GM19452 (cell line): ENCODE measurements at regions not wholly inside any gene's neighbourhood (a gene's known extent, or its start where the extent isn't known, plus 50 kb on each side); places are given as distances from the start of the nearest gene placed in this dataset.
"Not testable (repeated sequence)": the region's sequence is repeated elsewhere in the genome, so short reads cannot be mapped to it uniquely, and the experiment has no call there.

Experiments
- ATAC-seq: cut with Tn5 transposase; IDR thresholded peaks from one replicate; pipeline ENCODE4 v1.9.1; 2021; ENCODE audit not compliant: unreplicated experiment

DNA sequence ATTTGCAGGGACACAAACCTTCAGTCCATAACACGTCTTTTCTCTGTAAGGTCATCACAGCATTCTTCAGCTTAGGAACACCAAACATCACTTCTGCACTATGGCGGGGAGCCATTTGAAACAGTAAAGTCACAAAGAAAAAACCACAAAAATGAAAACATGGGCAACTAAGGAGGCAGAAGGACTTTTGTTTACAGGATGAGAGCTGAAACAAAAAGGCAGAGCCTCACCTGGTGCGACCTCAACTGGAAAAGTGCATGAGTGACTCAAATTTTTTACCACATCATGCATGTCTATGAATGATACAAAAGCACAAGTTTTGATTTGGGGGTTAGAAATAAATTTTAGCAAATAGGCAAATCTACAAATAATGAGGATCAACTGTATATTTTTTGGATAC lies 68.2 kb upstream of the TNFAIP3 start:
- ATAC-seq = no peak

DNA sequence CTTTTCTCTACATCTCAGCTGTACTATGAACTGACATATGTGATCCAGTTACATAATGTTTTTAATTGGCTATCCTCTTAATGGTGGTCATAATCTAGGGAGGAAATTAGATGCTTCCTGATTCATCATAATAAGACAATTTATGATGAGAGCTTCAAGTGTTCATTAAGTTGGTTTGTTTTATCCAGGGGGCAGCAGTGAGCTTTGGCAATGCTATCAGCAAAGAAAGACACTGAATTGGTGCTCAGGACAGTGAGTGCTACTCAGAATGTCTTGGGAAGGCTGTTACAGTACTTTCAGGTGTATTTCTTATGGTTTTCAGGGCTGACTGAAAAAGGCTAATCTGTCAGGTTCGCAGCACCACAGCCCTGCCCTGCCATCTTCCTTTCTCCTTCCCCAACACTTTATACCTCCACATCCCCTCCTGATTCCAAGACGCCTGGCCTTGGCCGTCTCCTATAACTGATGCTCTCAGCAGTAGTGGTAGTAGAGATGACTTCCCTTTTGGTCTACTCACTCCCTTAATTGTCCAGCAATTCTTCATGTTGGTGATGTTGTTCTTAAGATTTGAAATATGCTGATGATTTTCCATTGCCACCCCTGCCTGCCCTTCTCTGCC lies 67.0 kb upstream of the TNFAIP3 start:
- peak; percentile 65 for ATAC-seq

DNA sequence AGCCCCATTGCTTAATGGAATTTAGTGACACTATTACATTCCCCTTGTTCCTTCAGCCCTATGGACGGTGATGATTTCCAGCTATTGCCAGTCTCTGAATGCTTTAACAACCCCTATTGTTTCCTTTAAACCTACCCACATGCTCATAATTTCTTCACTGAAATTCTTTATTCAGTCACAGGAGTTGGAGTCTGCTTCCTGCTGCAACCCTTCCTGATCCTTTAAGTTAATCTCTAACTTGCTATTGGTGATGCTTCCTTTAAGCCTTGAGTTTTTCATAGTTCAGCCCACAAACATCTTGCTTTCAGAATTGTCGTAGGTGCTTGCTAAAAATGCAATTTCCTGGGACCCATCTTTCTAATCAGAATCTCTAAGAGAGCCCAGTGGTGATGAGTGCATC lies 66.3 kb upstream of the TNFAIP3 start:
- no peak for ATAC-seq

DNA sequence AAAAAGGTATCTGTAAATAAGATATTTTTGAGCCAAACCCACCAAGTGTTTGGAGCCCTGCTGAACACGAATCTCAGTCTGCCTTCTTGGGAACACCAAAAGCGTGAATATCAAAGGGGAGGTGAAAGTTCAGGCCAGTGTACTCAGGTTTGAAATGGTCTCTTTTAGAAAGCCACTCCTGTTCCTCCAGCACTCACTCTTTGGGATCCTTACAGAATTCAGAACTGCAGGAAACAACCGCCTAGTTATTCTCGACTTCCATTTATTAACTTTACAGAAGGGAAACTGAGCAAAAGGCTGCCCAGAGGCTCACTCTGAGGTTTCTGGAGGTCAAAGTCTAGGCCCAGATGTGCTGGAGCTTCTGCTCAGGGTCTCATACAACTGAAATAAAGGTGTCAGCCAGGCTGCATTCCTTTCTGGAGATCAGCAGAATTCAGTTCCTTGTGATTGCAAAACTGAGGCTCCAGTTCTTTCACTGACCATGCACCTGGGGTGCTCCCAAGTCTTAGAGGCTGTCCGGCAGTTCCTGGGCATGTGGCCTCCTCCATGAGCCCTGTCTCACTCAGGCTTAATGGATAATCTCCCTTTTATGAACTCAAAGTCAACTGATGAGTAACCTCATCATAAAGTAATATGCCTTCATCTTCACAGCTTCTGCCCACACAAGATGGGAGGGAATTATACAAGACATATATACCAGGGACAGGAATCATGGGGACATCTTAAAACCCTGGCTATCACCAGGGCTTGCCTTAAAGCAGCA lies 65.5 kb upstream of the TNFAIP3 start:
- ATAC-seq = no peak

DNA sequence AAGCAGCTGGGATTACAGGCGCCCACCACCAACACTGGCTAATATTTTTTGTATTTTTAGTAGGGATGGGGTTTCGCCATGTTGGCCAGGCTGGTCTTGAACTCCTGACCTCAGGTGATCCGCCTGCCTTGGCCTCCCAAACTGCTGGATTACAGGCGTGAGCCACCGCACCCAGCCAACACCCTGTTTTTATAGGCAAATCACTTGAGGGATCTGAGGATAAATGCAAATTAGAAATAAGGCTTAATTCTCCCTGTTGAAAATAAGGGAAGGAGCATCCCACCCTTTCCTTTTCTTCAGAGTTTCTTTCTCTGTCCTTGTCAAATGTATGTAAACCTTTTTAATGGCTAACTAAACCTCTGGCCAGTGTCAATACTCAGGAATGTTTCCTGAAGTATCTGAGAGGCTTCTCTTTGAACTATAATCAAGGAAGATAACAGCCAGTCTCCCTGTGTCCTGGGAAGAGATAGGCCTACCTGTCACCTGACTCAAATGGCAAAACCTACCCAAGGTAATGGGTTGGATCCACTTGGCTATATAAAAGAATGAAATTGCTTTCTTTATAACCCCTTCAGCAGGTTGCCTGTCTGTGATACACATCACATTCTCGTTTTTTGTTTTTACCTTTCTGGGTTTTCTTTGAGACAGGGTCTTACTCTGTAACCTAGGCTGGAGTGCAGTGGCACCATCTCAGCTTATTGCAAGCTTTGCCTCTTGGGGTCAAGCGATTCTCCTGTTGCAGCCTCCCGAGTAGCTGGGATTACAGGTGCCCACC lies 64.5 kb upstream of the TNFAIP3 start:
- ATAC-seq = no peak

DNA sequence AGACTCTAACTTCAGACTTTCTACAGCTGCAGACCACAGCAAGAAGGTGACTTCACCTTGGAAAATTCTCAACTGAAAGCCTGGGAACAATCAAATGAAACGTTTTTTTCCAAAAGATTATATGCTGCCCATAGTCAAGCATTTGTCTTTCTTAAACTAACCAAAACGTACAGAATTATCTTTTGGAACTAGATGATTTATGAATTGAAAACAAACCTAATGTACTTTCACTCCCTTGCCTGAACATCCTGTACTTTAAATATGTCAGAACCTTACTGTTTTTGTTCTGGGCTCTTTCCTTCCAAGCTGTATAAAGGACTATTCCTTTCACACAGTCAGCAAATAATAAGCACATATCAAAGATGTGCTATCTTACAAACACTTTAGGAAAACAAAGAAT lies 62.4 kb upstream of the TNFAIP3 start:
- no peak for ATAC-seq

DNA sequence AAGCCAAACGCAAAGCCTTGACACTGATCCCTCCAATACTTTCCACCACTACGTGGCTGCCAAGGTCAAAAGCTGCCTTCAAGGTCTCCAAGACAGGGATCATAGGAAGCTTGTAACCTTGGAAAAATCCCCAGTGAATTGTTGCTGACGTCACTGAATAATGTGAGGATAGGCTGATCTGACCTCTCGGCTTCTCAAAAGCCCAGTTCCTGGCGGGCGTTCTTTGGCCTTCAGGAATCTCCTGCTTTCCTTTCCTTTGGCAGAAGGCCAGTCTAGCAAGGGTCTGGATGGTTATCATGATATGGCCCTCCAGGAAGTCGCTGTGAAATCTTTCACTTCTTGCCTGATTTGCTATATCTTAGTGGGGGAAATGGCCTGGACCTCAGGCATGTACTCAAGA lies 61.4 kb upstream of the TNFAIP3 start:
- no peak for ATAC-seq

DNA sequence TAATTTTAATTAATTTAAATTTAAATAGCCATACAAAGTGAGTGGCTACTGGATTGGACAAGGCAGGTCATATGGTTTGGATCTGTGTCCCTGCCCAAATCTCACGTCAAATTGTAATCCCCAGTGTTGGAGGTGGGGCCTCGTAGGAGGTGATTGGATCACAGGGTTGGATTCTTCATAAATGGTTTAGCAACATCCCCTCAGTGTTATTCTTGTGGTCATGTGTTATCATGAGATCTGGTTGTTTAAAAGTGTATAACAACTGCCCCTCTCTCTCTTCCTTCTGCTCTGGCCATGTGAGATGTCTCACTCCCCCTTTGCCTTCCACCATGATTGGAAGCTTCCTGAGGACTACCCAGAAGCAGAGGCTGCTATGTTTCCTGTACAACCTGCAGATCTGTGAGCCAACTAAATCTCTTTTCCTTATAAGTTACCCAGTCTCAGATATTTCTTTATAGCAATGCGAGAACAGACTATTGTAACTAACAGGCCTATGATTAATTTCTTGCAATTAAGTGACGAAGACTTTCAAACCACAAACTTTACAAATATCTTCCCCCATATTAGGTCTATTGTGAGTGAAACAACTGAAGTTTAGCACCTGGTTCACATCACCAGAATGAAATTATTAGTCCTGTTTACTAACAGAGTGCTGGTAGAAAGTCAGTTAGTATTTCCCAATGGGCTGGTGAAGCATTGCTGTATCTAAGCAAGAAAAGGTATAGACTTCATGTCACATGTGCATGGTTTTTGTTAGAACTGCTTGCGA lies 60.0 kb upstream of the TNFAIP3 start:
- no peak for ATAC-seq

DNA sequence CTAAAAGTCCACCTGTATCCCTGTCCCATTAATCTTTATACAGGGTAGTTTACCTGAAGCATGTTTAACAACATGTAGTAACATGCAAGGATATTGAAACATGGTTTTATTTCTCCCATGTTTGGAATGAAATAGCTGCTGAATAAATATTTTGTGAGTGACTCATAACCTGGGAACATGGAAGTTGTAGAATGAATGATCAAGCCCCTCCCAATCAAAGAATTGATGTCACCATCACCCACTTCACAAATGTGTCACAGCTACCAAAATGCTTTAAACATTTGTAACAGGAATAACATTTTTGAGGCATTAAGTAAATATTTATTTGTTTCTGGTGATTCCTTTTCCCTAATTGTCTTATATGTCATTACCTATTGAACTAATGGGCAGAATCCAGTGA lies 58.9 kb upstream of the TNFAIP3 start:
- no peak for ATAC-seq

DNA sequence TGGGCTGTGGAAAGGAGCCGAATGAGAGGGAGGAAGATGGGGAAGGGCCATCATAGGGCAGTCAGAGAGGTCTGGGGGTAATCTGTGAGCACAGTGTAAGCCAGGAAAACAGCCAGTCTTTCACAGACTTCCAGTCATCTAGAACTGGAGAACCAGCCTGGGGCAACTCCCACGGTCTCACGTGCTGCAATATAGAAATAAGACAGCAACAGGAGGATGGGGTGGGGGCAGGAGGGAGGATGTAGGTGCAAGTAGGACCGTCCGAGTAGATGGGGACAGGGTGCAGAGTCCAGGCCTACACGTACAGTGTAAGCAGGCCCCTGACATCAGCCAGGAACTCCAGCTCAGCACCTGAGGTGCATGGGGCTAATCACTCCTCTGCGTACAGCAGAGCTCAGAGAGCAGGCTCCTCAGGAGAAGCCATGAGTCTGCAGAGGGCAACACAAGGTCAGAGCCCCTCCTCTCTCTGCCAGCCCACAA lies 58.2 kb upstream of the TNFAIP3 start:
- ATAC-seq = no peak

DNA sequence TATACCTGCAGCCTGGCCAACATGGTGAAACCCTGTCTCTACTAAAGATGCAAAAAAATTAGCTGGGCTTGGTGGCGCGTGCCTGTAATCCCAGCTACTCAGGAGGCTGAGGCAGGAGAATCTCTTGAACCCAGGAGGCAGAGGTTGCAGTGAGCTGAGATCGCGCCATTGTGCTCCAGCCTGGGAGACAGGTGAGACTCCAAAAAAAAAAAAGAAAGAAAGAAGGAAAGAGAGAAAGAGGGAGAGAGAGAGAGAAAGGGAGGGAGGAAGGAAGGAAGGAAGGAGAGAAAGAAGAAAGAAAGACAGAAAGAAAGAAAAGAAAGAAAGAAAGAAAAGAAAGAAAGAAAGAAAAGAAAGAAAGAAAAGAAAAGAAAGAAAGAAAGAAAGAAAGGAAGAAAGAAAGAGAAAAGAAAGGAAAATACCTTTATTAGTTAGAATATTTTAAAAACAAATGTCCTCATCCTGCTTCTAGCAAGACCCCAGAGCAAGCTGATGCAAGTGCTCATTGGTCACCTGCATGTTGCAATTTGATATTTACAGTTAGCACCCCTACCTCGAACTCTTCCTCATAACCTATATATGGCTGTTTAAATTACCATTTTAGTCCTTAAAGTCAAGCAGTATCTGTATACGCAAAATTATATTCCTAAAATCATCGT lies 57.0 kb upstream of the TNFAIP3 start:
- not testable (repeated sequence) for ATAC-seq

DNA sequence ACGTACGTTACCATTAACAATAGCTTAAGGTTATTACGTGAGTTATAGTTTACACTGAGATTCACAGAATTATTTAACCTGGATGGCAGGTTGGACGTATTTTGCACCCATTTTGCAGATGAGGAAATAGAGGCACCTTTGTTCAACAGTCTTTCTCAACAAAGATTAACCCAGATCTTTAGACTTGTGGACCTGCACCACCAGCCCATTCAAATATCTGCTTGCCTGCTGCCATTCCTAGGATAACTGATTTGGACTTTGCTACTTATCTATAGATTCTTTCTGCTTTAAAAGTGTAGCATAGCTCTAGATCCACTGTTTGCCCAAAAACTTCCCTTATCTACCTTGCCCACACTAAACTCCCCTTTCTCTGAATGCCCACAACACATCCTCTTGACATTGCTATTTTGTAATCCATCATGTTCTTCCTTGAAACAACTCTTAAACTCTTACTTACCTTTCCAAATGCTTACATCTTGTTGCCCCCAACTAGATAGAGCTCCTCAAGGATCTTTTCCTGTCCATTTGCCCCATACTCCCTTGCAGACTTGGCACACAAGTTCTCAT lies 56.4 kb upstream of the TNFAIP3 start:
- ATAC-seq = no peak

DNA sequence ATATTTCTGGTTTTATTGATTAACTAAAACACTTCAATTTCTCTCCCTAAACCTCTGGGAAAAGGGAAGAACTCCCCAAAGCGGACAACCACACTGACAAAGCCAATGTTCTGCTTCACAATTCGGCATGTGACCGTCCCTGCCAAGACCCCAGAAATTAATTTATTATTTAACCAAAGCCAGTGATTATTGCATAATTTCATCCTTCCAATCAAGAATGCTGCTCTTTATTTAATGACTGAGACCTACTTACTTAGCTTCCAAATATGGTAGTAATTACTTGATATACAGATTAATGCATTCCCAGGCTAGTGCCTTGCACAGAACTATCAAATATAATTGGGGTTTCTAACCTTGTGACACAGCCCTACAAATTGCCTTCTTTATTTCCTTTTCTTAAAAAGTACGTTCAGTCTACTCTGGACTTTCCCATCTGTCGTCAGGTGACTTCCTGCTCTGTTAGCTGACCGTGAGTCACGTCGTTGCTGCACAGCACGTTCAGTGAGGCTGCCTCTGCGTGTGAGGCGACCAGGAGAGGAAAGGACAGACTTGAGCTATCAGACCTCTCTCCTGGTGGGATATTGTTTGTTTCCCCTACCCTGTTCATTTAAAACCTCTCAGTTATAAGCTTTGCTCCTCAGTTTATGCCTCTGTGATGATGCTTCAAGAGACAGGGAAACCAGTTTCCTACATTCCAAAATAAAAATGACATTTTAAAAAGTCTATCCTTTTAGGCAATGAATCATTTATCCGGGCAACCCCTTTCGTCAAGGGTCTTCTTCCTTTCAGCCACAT lies 55.7 kb upstream of the TNFAIP3 start:
- ATAC-seq = peak; percentile 99

DNA sequence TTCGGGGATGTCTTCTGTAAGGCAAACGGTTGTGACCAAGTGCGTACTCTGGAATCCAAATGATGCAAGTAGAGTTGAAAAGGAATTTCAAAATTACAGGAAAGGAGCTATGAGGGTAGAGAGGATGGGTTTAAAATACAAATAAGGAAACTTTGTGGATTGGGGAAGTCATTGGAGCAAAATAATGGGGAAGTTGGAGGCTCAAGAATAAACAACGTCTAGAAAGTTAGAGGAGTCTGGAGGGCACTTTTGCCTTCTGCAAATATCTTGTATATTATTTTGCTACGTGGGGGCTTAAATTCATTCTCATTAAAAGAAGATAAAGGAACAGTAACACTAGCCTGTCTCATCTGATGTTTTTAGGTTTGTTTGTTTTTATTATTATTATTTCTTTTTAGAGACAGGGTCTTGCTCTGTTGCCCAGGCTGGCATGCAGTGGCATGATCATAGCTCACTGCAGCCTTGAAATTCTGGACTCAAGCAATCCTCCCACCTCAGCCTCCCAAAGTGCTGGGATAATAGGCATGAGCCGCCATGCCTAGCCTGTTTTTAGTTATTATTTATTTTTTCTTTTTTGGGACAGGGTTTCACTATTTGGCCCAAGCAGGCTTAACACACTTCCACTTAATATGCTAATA lies 55.0 kb upstream of the TNFAIP3 start:
- ATAC-seq = no peak

DNA sequence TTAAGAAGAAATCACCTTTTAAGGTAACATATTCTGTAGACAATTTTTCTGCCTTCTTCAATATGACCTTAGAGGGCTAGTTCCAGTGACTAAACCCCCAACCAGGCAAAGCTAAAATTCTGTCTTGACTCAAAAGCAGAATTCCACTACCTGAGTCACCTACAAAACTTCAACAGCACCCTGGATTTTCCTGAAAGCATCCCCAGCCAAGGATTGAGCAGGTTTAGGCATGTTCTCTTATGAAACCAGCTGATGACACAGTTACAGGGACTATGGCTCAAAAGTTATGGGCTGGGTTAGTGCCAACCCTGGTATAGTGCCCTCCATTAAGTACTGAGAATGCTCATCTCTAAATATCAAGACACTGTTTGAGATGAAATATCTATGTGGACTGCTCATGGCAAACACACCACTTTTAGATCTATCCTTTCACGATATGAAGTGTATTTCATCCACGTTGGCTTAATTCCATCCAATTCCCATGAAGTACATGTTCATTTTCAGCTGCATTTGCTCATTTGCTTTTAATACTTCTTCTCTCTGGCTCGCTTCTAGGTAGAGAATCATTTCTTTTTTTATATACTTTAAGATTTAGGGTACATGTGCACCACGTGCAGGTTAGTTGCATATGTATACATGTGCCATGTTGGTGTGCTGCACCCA lies 53.6 kb upstream of the TNFAIP3 start:
- no peak for ATAC-seq

DNA sequence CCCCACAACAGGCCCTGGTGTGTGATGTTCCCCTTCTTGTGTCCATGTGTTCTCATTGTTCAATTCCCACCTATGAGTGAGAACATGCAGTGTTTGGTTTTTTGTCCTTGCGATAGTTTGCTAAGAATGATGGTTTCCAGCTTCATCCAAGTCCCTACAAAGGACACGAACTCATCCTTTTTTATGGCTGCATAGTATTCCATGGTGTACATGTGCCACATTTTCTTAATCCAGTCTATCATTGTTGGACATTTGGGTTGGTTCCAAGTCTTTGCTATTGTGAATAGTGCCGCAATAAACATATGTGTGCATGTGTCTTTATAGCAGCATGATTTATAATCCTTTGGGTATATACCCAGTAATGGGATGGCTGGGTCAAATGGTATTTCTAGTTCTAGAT lies 53.0 kb upstream of the TNFAIP3 start:
- ATAC-seq = not testable (repeated sequence)

DNA sequence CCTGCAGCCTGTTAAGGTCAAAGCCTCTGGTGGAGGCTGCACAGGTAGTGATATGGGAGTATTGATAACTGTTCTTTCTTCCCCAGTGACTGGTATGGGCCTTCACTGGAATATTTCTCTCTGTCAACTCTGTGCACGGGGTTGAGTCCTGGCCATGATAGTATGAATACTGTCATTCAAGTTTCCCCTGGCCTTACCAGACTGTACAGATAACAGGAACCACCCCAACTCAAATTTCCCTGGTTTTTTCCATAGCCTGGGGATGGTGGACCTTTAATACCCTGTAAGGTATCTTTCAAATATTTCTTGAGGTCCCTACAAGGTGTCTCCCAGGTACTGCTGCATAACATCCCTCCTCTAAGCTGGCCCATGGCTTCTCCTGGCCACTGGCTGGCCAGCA lies 51.4 kb upstream of the TNFAIP3 start:
- no peak for ATAC-seq

DNA sequence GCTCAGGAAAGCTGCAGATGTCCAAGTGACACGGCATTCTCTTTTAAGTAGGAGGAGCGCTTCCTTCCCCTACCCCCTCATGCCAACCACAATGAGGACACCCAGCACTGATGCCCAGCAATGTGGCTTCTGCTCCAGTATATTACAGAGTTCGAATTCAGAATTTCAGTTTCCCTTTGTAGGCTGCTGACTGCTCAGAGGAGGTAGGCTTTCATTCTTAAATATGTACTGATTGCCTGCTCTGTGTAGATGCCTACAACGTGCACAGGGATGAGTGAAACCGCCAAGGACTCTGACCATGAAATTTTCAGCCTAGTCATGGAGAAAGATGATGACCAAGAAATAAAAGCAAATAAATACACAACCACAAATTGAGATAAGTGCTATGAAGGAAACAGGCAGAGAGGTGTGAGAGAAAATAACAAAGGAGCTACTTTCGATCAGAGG lies 50.9 kb upstream of the TNFAIP3 start:
- ATAC-seq = no peak
